ENCODE measurements at regions not wholly inside any gene's neighbourhood (a gene's known extent, or its start where the extent isn't known, plus 50 kb on each side); places are given as distances from the start of the nearest gene placed in this dataset.

DNA sequence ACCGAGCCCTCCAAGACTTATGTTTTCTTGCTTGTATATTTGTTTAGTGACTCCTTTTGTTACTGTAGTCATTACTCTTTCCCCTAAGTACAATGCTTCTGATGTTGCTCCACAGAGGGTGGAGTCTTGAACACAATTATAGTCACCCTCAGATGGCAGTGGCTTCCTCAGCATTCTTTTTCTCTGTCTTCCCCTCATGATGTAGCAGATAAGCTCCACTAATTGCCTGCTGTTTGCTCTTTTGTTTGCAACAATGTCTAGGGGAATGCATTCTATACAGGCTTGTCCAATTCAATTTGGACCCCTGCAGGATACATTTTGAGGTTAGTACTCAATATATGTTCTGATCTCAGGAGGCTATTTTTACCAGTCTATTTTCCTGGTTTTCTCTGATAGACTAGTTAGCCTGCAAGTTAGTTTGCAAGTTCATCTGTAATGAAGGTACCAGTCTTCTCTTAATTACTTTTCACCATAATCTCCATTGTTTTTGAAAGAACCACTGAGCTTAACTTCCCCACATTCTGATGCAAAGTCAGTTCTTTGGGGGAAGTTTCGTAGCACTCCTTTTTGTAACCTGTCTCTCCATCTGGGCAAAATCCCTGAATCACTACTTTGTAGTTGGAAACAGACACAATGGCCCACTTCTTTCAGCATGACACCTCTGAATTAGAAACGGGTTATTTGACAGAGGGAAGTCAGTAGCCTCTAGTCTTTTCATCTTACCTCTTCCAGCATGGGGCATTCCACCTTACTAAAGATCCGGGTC lies 1509.2 kb downstream of the CDH11 start:
- H4K20me1 ChIP-seq (ENCODE audit: control insufficient read depth, insufficient read depth, low read depth, low read length), result no peaks in the 10 kb centered on the region
- no peaks in the 10 kb centered on the region for H3K79me2 ChIP-seq (ENCODE audit: control insufficient read depth, low read length)
- H3K4me3 ChIP-seq (ENCODE audit: low read length), result no peak overlapping the region
- H3K27ac ChIP-seq (ENCODE audit: low read depth, low read length), result no peak overlapping the region
- no peaks in the 10 kb centered on the region for H3K36me3 ChIP-seq (ENCODE audit: control insufficient read depth, low read length)
- TF ChIP-seq, protein P1, sequence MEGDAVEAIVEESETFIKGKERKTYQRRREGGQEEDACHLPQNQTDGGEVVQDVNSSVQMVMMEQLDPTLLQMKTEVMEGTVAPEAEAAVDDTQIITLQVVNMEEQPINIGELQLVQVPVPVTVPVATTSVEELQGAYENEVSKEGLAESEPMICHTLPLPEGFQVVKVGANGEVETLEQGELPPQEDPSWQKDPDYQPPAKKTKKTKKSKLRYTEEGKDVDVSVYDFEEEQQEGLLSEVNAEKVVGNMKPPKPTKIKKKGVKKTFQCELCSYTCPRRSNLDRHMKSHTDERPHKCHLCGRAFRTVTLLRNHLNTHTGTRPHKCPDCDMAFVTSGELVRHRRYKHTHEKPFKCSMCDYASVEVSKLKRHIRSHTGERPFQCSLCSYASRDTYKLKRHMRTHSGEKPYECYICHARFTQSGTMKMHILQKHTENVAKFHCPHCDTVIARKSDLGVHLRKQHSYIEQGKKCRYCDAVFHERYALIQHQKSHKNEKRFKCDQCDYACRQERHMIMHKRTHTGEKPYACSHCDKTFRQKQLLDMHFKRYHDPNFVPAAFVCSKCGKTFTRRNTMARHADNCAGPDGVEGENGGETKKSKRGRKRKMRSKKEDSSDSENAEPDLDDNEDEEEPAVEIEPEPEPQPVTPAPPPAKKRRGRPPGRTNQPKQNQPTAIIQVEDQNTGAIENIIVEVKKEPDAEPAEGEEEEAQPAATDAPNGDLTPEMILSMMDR (IDR thresholded peaks at IDR 0.05; ENCODE audit: low read depth, low read length, poor library complexity, severe bottlenecking), result no peak
- no peak for TF ChIP-seq EZH2phosphoT487 (IDR thresholded peaks at IDR 0.05; ENCODE audit: borderline replicate concordance, low read length)
- no peaks in the 10 kb centered on the region for H3K4me1 ChIP-seq (ENCODE audit: control insufficient read depth, low read length)
- H3F3A ChIP-seq (ENCODE audit: control insufficient read depth, insufficient read depth), result no peaks in the 10 kb centered on the region
- H3K27me3 ChIP-seq (ENCODE audit: control insufficient read depth, low read length), result no peaks in the 10 kb centered on the region
- no peak overlapping the region for H3K4me2 ChIP-seq (ENCODE audit: low read length)
- H3K9me3 ChIP-seq (ENCODE audit: control insufficient read depth, insufficient read depth, low read length), result peaks cover 2% of the 10 kb centered on the region; the same call in 1 of the 2 replicates
- H3K9me2 ChIP-seq (replicated peaks; ENCODE audit: control insufficient read depth, low read length), result no peaks in the 10 kb centered on the region

DNA sequence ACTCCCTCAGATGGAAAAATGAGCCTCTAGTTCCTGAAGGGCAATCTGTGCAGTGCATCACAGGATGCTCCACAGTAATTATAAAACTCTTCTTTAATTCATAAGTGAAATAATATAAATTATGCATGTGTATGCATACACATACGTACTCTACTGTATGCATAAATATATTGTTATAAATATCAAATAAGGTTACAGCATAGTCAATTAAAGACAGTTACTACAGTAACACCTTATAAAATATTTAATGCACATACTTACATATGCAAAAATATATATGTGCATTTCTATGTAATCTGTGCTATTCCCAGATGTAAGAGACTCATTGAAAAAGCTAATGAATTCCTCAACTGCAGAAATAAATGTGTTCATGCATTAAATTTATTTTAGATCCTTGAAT lies 1515.1 kb downstream of the CDH11 start:
- Histone ChIP-seq H3K4me2 (ENCODE audit: low read length) (no peak overlapping the region), H3K4me1 (ENCODE audit: control insufficient read depth, low read length) (no peaks in the 10 kb centered on the region), H3K27me3 (ENCODE audit: control insufficient read depth, low read length) (no peaks in the 10 kb centered on the region), H3F3A (ENCODE audit: control insufficient read depth, insufficient read depth) (no peaks in the 10 kb centered on the region), H3K9me3 (ENCODE audit: control insufficient read depth, insufficient read depth, low read length) (no peaks in the 10 kb centered on the region), H3K4me3 (ENCODE audit: low read length) (no peak overlapping the region), H3K79me2 (ENCODE audit: control insufficient read depth, low read length) (no peaks in the 10 kb centered on the region), H4K20me1 (ENCODE audit: control insufficient read depth, insufficient read depth, low read depth, low read length) (no peaks in the 10 kb centered on the region), H3K27ac (ENCODE audit: low read depth, low read length) (no peak overlapping the region), H3K9me2 (replicated peaks; ENCODE audit: control insufficient read depth, low read length) (no peaks in the 10 kb centered on the region), H3K36me3 (ENCODE audit: control insufficient read depth, low read length) (no peaks in the 10 kb centered on the region)
- no peak for TF ChIP-seq EZH2phosphoT487 (IDR thresholded peaks at IDR 0.05; ENCODE audit: borderline replicate concordance, low read length)
- TF ChIP-seq, protein P1 (IDR thresholded peaks at IDR 0.05; ENCODE audit: low read depth, low read length, poor library complexity, severe bottlenecking), result no peak

DNA sequence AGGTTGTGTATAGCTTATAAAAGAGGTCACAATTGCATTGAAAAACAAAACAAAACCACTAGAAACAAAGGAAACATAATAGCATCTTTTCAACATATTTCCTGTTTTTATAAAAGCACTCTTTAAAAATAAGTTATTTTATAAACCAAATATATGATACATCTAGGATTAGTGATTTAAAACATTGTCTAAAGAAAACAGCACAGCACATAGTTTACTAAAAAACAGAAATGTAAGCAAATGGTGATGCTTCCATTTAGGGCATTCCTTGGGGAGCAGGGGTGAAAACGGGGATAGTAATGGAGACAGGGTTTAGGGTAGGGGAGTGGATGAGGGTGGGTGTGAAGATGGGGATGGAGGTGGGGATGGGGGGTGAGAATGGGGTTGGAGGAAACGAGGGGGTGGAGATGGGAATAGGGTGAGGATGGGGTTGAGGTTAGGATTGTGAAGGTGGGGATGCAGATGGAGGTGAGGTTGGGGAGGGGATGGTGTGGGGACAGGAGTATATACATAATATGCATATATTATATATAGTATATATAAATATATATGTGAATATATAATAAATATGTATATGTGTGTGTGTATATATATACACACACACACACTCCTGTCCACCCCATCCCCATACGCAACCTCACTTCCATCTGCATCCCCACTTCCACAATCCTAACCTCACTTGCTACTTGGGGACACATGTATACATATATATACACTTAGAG lies 1519.5 kb downstream of the CDH11 start:
- Histone ChIP-seq H3K4me3 (ENCODE audit: low read length) (no peak overlapping the region), H3K79me2 (ENCODE audit: control insufficient read depth, low read length) (no peaks in the 10 kb centered on the region), H3F3A (ENCODE audit: control insufficient read depth, insufficient read depth) (no peaks in the 10 kb centered on the region), H3K27me3 (ENCODE audit: control insufficient read depth, low read length) (no peaks in the 10 kb centered on the region), H3K9me3 (ENCODE audit: control insufficient read depth, insufficient read depth, low read length) (no peaks in the 10 kb centered on the region), H3K4me2 (ENCODE audit: low read length) (no peak overlapping the region), H3K36me3 (ENCODE audit: control insufficient read depth, low read length) (no peaks in the 10 kb centered on the region), H4K20me1 (ENCODE audit: control insufficient read depth, insufficient read depth, low read depth, low read length) (no peaks in the 10 kb centered on the region), H3K9me2 (replicated peaks; ENCODE audit: control insufficient read depth, low read length) (no peaks in the 10 kb centered on the region), H3K4me1 (ENCODE audit: control insufficient read depth, low read length) (no peaks in the 10 kb centered on the region), H3K27ac (ENCODE audit: low read depth, low read length) (no peak overlapping the region)
- TF ChIP-seq, protein P1 (IDR thresholded peaks at IDR 0.05; ENCODE audit: low read depth, low read length, poor library complexity, severe bottlenecking), result no peak
- no peak for TF ChIP-seq EZH2phosphoT487 (IDR thresholded peaks at IDR 0.05; ENCODE audit: borderline replicate concordance, low read length)

Measured in DOHH2 (cell line).